GM18498 (cell line): ENCODE measurements at regions not wholly inside any gene's neighbourhood (a gene's known extent, or its start where the extent isn't known, plus 50 kb on each side); places are given as distances from the start of the nearest gene placed in this dataset.

Source experiments
- ATAC-seq: cut with Tn5 transposase; IDR thresholded peaks from one replicate; pipeline ENCODE4 v1.9.1; 2021; ENCODE audit warnings: mild to moderate bottlenecking, moderate library complexity; ENCODE audit not compliant: unreplicated experiment

- no peak for ATAC-seq
These were observed 137.0 kb upstream of the DPT start for GRCh38 chr1:168865850-168866620.

GRCh38 chr1:168867941-168868634 is 139.1 kb upstream of the DPT start:
- ATAC-seq = no peak

DNA sequence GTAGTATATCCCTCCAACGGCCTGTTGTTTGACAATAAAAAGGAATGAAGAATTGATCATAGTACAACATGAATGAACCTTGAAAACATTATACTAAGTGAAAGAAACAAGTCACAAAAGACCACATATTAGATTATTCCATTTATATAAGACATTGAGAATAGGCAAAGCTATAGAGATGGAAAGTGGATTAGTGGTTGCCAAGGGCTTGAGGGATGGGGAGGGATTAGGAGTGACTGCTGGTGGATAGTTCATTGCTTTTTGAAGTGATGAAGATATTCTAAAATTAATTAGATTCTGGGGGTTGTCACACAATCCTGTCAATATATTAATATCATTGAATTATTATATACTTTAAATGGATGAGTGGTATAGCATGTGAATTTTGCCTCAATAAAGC is 142.5 kb upstream of the DPT start:
- no peak for ATAC-seq

DNA sequence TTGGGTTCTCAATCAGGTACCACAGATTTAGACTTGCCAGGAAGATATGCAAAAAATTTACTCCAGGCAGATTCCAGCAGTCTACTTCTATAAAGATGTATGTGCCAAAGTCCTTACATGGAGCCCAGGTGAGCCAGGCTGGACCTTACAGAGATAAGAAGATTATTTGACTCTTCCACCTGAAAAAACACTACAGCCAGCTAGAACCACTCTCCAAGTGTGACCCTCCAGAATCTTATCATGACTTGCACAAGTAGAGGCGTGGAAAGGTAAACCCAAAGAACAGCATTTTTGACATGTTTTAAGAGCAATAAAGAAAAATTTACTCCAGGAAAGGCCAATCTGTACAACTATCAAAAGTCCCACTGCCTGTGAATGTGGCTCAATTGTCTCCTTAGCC is 146.8 kb upstream of the DPT start:
- ATAC-seq = no peak

DNA sequence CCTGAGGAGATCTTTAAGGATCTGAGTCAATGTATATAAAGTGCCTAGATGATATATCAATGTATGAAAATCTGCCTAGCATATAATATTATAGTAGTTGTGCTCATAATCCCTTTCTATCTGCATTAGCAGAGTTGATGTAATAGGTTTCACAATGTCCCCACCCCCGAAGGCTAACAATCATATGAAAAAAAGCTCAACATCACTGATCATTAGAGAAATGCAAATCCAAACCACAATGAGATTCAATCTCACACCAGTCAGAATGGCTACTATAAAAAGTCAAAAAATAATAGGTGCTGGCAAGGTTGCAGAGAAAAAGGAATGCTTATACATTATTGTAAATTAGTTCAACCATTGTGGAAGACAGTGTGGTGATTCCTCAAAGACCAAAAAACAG is 147.8 kb upstream of the DPT start:
- no peak for ATAC-seq

GRCh38 chr1:168879896-168880734 is 151.1 kb upstream of the DPT start:
- ATAC-seq = no peak

GRCh38 chr1:168881656-168882260 is 152.8 kb upstream of the DPT start:
- no peak for ATAC-seq

DNA sequence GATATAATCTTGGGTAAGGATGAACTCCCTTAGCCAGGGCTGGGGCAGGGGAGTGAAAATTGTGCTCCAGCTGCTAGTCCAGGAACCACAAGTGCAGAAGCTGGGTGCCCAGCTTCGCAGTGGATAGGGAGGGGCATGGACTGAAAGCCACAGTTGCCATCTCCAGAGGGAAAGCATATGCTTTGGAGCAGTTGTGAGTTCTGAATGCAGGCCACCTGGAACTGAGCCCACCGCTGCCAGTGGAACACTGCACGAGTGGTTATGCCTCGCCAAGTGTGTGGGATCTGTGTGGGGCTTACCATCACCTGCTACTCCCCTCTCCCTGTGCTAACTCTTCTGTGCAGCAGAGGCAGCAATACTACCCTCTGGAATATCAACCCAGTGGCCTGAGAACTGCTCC is 158.4 kb upstream of the DPT start:
- no peak for ATAC-seq

DNA sequence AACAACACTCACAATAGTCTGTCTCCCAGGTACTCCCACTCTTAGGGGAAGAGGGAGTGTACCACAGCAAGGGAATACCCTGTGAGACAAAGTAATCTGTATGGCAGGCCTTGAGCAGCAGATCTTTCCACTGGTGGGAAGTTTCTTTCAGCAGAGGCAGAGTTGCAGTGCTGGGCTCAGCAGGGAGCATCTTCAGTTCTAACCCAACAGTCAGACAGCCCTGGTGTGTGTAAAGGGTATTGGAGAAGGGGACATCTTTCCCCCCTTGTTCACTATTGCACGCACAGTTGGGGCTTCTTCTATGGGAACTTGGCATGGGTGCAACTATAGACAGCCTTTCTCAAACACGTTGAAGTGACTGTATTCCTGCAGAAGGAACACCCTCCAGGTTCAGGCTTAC is 159.4 kb upstream of the DPT start:
- ATAC-seq = no peak

- no peak for ATAC-seq
These were observed 163.9 kb upstream of the DPT start for GRCh38 chr1:168892931-168893330.

DNA sequence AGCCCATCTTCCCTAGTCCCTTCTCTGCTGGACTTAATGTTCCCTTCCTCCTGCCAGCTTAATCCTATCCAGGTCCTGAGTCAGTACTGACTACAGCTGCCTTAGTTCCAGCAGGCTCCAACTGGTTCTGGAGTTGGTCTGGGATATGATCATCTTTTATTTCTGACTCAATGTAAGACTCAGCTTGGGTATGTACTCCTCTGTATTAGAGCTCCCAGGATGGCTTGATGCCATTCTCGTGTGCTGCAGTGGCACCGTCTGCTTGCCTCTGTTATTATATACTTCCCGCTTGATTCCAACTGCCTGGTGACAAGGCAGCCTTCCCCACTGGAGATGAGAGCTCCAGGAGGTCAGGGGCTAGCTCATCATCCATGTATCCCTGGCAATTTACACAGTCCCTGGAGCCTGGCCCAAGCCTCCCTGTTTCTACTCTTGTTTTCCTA is 164.4 kb upstream of the DPT start:
- no peak for ATAC-seq

- no peak for ATAC-seq
These were observed 165.4 kb upstream of the DPT start for GRCh38 chr1:168894397-168894903.

DNA sequence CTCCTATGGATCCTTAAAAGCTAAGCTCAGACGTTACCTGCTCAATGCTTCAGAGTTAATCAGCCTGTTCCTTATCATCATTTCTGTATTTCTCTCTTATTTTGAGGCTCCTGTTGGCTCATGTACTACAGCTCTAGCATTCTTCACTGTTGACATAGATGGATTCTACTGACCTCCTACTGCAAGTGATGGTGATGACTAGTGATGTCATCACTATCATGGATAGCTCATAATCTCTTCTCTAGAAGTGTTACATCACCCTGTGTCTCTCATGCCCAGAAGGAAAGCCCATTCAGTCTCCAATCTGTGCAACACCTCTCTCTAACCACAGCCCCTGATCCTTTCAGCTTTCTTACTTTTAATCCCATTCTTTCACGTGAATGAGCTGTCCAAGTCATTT is 168.2 kb upstream of the DPT start:
- no peak for ATAC-seq

- no peak for ATAC-seq
These were observed 174.3 kb upstream of the DPT start for GRCh38 chr1:168903237-168903830.

DNA sequence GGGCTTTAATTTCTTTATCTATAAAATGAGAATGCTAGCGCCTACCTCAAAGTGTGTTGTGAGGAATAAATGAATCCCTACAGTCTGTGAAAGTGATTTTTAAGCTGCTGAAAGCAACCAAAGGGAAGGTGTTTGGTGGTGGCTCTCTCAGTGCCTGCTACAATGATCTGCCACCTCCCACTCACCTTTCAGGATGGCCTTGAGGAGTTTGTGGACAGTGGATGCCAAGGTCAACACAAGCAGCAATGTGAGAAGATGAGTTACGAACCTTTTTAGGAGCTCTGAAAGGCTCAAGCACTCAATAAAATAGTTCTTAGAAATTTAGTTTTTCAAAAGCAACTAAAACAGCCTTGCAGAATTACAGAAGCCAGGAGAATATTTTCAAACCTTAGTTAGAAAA is 176.6 kb upstream of the DPT start:
- no peak for ATAC-seq

DNA sequence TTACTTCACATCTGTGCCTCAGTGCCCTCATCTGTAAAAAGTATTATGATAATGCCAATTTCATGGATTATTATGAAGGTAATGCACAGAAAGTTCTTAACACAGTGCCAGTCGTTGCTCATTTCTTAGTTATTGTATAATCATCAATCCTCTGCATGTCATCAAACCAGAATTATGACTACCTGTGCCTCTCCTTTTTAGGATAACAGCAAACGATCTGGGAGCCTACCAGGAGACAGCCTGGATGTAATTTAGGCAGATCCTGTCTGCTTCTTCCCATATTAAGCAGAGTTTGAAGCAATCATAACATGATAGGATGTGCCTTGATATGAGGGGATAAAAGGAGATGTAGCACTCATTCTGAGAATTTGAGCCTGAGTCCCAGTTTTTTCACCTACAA is 177.4 kb upstream of the DPT start:
- ATAC-seq = no peak

- no peak for ATAC-seq
These were observed 178.0 kb upstream of the DPT start for GRCh38 chr1:168907053-168907452.

GRCh38 chr1:168907786-168908348 is 178.9 kb upstream of the DPT start:
- ATAC-seq = no peak

DNA sequence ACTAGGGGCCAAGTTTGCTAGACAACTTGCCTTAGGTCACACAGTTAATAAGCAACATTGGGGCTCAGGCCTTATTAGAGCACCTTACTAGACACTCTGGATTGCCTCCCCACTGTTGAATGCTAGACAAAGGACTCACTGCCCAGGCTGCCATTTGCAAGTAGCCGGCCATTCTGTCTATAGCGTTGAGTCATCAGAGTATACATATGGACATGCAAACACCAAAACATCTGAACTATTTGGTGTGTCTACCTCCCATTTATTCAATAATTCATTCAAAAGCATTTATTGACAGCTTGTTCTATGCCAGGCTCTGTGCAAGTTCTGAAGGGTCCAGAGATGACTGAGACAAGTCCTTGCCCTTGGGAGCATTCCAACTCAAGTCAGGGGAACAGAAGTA is 181.4 kb upstream of the DPT start:
- no peak for ATAC-seq

GRCh38 chr1:168911370-168911769 is 182.4 kb upstream of the DPT start:
- no peak for ATAC-seq
